NCI-H2171 treated with DMSO at 0.1 percent for 48 hours (cell line): ENCODE measurements at regions not wholly inside any gene's neighbourhood (a gene's known extent, or its start where the extent isn't known, plus 50 kb on each side); places are given as distances from the start of the nearest gene placed in this dataset.
"Not testable (repeated sequence)": the region's sequence is repeated elsewhere in the genome, so short reads cannot be mapped to it uniquely, and the experiment has no call there.

ENCODE experiments used
- DNase-seq: peaks from one replicate; lab custom pipeline; 2025; lab: John Stamatoyannopoulos, UW

- not testable (repeated sequence) for DNase-seq
These were observed 55.3 kb upstream of the THOC2 start for GRCh38 chrX:123788193-123788592.

GRCh38 chrX:123788744-123789143 is 55.9 kb upstream of the THOC2 start:
- DNase-seq = no peak

GRCh38 chrX:123797543-123798447 is 62.1 kb upstream of the XIAP start:
- DNase-seq = no peak

- DNase-seq = not testable (repeated sequence)
These were observed 61.0 kb upstream of the XIAP start for GRCh38 chrX:123798706-123799430.

GRCh38 chrX:123801901-123802300 is 58.0 kb upstream of the XIAP start:
- DNase-seq = no peak

GRCh38 chrX:123803331-123803983 is 56.4 kb upstream of the XIAP start:
- DNase-seq = peak; percentile 39

- not testable (repeated sequence) for DNase-seq
These were observed 55.9 kb upstream of the XIAP start for GRCh38 chrX:123803984-123804365.

GRCh38 chrX:123807835-123808416 is 51.9 kb upstream of the XIAP start:
- no peak for DNase-seq

GRCh38 chrX:123809854-123810375 is 49.9 kb upstream of the XIAP start:
- no peak for DNase-seq
